ENCODE measurements at regions not wholly inside any gene's neighbourhood (a gene's known extent, or its start where the extent isn't known, plus 50 kb on each side); places are given as distances from the start of the nearest gene placed in this dataset.

DNA sequence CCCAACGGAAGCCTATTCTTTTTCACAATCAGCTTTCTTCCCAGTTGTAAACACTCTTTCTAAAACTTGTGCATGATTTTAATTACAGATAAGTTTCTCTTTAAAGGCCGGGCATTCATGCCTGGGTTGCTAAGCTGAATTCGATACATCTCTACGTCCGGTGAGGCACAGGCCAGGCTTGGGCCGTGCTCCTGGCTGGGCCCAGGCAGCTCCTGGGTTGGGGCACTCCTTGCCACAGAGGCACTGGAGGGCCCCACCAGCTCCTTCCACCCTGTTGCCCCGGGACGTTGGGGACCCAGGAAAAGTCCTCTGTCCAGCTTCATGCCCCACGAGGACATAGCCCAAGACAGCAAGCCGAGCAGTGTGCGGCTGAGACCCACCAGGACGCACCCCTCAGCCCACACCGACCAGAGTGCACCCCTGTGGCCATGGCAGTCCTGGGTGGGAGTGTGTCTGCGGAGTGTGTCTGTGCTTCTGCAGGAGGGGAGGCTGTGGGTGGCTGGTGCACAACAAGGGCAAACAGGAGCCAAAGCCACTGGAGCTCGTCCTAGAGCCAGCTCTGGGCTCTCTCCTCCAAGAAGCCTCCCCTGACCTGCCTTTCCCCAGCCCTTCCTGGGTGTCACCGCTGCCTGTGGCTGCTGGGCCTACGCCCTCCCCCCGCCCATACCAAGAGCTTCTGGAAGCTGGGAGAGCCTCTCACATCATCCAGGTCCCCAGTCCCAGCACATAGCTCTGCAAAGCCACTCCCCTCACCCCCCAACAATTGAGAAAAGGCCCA is 128.0 kb upstream of the NKX1-1 start:
- H2AFZ ChIP-seq (ENCODE audit: low read depth, low read length, severe bottlenecking), result no peak overlapping the region
- H3K9ac ChIP-seq (ENCODE audit: low read length), result no peak overlapping the region
- no peaks in the 10 kb centered on the region for H3K79me2 ChIP-seq (ENCODE audit: insufficient read depth, low read length)
- no peaks in the 10 kb centered on the region for H3K9me2 ChIP-seq (replicated peaks; ENCODE audit: insufficient read depth, low read length)
- no peak overlapping the region for H3K27ac ChIP-seq (ENCODE audit: low read depth, low read length)
- no peaks in the 10 kb centered on the region for H4K20me1 ChIP-seq (ENCODE audit: low read depth, low read length)
- no peaks in the 10 kb centered on the region for H3K36me3 ChIP-seq (ENCODE audit: low read length)
- H3F3A ChIP-seq (ENCODE audit: insufficient read depth), result no peaks in the 10 kb centered on the region
- TF ChIP-seq, protein P1, sequence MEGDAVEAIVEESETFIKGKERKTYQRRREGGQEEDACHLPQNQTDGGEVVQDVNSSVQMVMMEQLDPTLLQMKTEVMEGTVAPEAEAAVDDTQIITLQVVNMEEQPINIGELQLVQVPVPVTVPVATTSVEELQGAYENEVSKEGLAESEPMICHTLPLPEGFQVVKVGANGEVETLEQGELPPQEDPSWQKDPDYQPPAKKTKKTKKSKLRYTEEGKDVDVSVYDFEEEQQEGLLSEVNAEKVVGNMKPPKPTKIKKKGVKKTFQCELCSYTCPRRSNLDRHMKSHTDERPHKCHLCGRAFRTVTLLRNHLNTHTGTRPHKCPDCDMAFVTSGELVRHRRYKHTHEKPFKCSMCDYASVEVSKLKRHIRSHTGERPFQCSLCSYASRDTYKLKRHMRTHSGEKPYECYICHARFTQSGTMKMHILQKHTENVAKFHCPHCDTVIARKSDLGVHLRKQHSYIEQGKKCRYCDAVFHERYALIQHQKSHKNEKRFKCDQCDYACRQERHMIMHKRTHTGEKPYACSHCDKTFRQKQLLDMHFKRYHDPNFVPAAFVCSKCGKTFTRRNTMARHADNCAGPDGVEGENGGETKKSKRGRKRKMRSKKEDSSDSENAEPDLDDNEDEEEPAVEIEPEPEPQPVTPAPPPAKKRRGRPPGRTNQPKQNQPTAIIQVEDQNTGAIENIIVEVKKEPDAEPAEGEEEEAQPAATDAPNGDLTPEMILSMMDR (IDR thresholded peaks at IDR 0.05; ENCODE audit: insufficient read depth, low read length, poor library complexity, severe bottlenecking), result no peak
- no peak for TF ChIP-seq EZH2phosphoT487 (conservative IDR thresholded peaks at IDR 0.05; ENCODE audit: low read length)
- H3K4me3 ChIP-seq (ENCODE audit: insufficient read depth, low read length, poor library complexity, severe bottlenecking), result no peak overlapping the region
- H3K27me3 ChIP-seq (ENCODE audit: low read length), result no peaks in the 10 kb centered on the region
- no peak overlapping the region for H3K4me2 ChIP-seq (ENCODE audit: low read depth, low read length, poor library complexity, severe bottlenecking)
- H3K9me3 ChIP-seq (ENCODE audit: insufficient read depth, low read length), result no peaks in the 10 kb centered on the region

DNA sequence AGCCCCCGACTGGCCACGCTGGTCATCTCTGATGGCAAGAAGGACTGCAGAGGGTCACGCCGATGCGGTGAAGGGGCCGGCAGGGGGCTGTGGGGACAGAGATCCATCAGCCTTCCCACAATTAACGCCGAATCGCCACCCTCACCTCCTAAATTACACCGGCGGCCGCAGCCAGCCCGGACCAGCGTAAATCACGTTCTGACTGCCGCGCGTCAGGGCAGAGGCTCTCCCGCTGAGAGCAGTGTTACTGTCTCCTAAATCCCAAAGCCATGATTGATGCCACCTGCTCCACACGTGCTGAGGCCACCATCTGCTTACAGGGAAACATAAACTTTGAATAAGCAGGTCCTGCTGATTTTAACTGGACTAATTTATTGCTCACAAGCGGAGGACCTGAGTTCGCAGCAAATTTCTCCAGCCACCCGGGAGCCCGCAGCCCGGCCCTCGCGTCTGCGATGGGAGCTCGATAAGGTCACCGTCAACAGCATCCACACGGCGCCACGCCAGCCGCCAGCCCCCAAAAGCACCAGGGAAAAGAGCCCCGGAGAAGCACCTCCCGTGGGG is 127.3 kb upstream of the NKX1-1 start:
- no peak for TF ChIP-seq EZH2phosphoT487 (conservative IDR thresholded peaks at IDR 0.05; ENCODE audit: low read length)
- no peak overlapping the region for H2AFZ ChIP-seq (ENCODE audit: low read depth, low read length, severe bottlenecking)
- no peaks in the 10 kb centered on the region for H4K20me1 ChIP-seq (ENCODE audit: low read depth, low read length)
- H3K4me3 ChIP-seq (ENCODE audit: insufficient read depth, low read length, poor library complexity, severe bottlenecking), result no peak overlapping the region
- no peaks in the 10 kb centered on the region for H3K9me2 ChIP-seq (replicated peaks; ENCODE audit: insufficient read depth, low read length)
- H3K9ac ChIP-seq (ENCODE audit: low read length), result no peak overlapping the region
- H3K4me2 ChIP-seq (ENCODE audit: low read depth, low read length, poor library complexity, severe bottlenecking), result no peak overlapping the region
- H3K79me2 ChIP-seq (ENCODE audit: insufficient read depth, low read length), result no peaks in the 10 kb centered on the region
- H3K9me3 ChIP-seq (ENCODE audit: insufficient read depth, low read length), result no peaks in the 10 kb centered on the region
- no peaks in the 10 kb centered on the region for H3F3A ChIP-seq (ENCODE audit: insufficient read depth)
- no peaks in the 10 kb centered on the region for H3K36me3 ChIP-seq (ENCODE audit: low read length)
- no peak overlapping the region for H3K27ac ChIP-seq (ENCODE audit: low read depth, low read length)
- no peaks in the 10 kb centered on the region for H3K27me3 ChIP-seq (ENCODE audit: low read length)

DNA sequence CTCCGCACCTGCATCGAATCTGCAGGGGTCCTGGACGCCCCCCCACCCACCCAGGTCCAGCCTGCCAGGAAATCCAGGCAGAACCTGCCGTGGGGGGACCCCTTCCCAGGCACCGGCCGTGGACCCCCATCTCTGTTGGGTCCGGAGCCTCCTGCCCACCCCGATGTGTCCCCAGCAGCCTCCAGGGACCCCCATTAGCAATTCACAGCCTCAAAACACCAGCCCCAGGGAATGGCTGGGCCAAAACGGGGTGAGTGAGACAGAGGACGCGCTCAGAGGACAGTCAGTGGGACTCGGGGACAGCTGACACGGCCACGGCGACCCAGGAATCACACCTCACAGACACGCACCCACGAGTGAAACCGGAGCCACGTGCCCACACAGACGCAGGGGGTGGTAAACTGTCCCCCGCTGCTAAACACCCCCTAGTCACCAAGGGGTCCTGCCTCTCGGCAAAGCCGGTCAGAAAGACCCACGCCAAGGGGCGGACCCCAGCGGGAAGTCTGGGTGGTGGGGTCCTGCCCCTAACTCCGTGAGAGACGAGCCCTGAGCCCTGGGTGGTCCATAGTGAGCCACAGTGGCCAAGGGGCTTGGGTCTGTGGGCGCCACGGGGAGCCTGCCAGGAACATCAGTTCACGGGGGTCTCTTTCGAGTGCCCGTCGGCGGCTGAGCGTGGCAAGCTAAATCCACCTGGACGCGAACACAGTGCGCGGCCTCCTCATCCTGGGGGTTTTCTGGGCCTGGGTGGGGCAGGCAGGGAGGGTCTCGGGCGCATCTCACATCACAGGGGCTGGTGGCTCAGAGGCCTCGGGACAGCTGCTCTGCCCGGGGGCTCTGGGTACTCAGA is 126.5 kb upstream of the NKX1-1 start:
- Histone ChIP-seq H3F3A (ENCODE audit: insufficient read depth) (no peaks in the 10 kb centered on the region), H3K36me3 (ENCODE audit: low read length) (no peaks in the 10 kb centered on the region), H3K9me2 (replicated peaks; ENCODE audit: insufficient read depth, low read length) (no peaks in the 10 kb centered on the region), H3K79me2 (ENCODE audit: insufficient read depth, low read length) (no peaks in the 10 kb centered on the region), H4K20me1 (ENCODE audit: low read depth, low read length) (no peaks in the 10 kb centered on the region), H3K9ac (ENCODE audit: low read length) (no peak overlapping the region), H2AFZ (ENCODE audit: low read depth, low read length, severe bottlenecking) (no peak overlapping the region), H3K4me3 (ENCODE audit: insufficient read depth, low read length, poor library complexity, severe bottlenecking) (no peak overlapping the region), H3K27ac (ENCODE audit: low read depth, low read length) (no peak overlapping the region), H3K9me3 (ENCODE audit: insufficient read depth, low read length) (no peaks in the 10 kb centered on the region), H3K4me2 (ENCODE audit: low read depth, low read length, poor library complexity, severe bottlenecking) (no peak overlapping the region), H3K27me3 (ENCODE audit: low read length) (no peaks in the 10 kb centered on the region)
- TF ChIP-seq, protein P1 (IDR thresholded peaks at IDR 0.05; ENCODE audit: insufficient read depth, low read length, poor library complexity, severe bottlenecking), result no peak
- no peak for TF ChIP-seq EZH2phosphoT487 (conservative IDR thresholded peaks at IDR 0.05; ENCODE audit: low read length)
